ENCODE measurements at regions not wholly inside any gene's neighbourhood (a gene's known extent, or its start where the extent isn't known, plus 50 kb on each side); places are given as distances from the start of the nearest gene placed in this dataset.

DNA sequence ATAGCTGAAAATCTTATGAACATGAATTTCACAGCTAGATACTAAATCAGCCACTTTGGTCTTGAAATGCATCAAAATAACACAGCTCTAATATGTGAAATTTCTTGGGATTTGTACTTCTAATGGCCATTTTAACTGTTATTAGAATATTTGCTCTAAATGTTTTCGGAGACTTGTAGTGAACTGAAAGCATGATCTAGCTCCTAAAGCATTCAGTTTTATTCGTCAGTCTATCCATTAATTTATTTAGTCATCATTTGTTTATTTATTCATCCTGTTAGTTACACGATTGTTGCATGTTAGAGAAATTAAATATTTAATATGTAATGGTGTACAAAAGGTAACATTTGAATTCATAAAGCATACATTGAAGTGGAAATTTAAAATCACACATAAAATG is 1132.7 kb downstream of the SLITRK1 start:
- Histone ChIP-seq H3K9ac (ENCODE audit: low read depth in 1 of 3, low read length in 3 of 3) (no peak overlapping the region), H3K27ac (ENCODE audit: low read depth, low read length) (no peak overlapping the region), H3K9me3 (ENCODE audit: control insufficient read depth in 3 of 3, low read length in 3 of 3) (no peaks in the 10 kb centered on the region), H3K36me3 (ENCODE audit: control insufficient read depth in 3 of 3, insufficient read depth in 3 of 3, low read length in 3 of 3) (no peaks in the 10 kb centered on the region), H3K27me3 (ENCODE audit: control insufficient read depth in 3 of 3, insufficient read depth in 3 of 3, low read length in 3 of 3) (no peaks in the 10 kb centered on the region), H3K4me1 (ENCODE audit: control insufficient read depth in 3 of 3, insufficient read depth in 3 of 3, low read length in 3 of 3) (no peaks in the 10 kb centered on the region), H3K4me3 (ENCODE audit: low read length in 3 of 3) (no peak overlapping the region)

DNA sequence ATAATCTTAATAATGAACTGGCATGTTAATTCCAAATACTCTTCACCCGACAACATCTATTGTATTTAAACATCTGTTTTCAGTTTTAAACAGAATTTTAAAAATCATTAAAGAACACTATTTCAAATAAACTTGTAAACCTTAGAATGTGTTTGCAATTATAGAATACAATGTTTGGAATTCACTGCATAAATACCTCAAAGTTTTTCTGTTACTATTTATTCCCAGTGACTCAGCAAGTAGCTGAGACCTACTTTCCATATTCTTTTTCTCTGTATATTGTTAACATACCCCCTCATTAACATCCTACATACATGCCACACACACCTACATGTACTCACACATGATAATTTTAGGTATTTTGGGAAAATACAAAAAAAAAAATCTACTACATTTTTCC is 1134.3 kb downstream of the SLITRK1 start:
- H3K27ac ChIP-seq (ENCODE audit: low read depth, low read length): no peak overlapping the region

GRCh38 chr13:82747291-82747690 is 1135.0 kb downstream of the SLITRK1 start:
- H3K4me1 ChIP-seq (ENCODE audit: control insufficient read depth in 3 of 3, insufficient read depth in 3 of 3, low read length in 3 of 3): no peaks in the 10 kb centered on the region
- no peaks in the 10 kb centered on the region for H3K36me3 ChIP-seq (ENCODE audit: control insufficient read depth in 3 of 3, insufficient read depth in 3 of 3, low read length in 3 of 3)
- H3K9ac ChIP-seq (ENCODE audit: low read depth in 1 of 3, low read length in 3 of 3): no peak overlapping the region
- no peak overlapping the region for H3K4me3 ChIP-seq (ENCODE audit: low read length in 3 of 3)
- no peak overlapping the region for H3K27ac ChIP-seq (ENCODE audit: low read depth, low read length)
- H3K27me3 ChIP-seq (ENCODE audit: control insufficient read depth in 3 of 3, insufficient read depth in 3 of 3, low read length in 3 of 3): no peaks in the 10 kb centered on the region
- no peaks in the 10 kb centered on the region for H3K9me3 ChIP-seq (ENCODE audit: control insufficient read depth in 3 of 3, low read length in 3 of 3)

More for the DNA sequence above, 1134.3 kb downstream of the SLITRK1 start:
- Histone ChIP-seq H3K4me1 (ENCODE audit: control insufficient read depth in 3 of 3, insufficient read depth in 3 of 3, low read length in 3 of 3) (no peaks in the 10 kb centered on the region), H3K36me3 (ENCODE audit: control insufficient read depth in 3 of 3, insufficient read depth in 3 of 3, low read length in 3 of 3) (no peaks in the 10 kb centered on the region), H3K4me3 (ENCODE audit: low read length in 3 of 3) (no peak overlapping the region), H3K9me3 (ENCODE audit: control insufficient read depth in 3 of 3, low read length in 3 of 3) (no peaks in the 10 kb centered on the region), H3K27me3 (ENCODE audit: control insufficient read depth in 3 of 3, insufficient read depth in 3 of 3, low read length in 3 of 3) (no peaks in the 10 kb centered on the region), H3K9ac (ENCODE audit: low read depth in 1 of 3, low read length in 3 of 3) (no peak overlapping the region)

DNA sequence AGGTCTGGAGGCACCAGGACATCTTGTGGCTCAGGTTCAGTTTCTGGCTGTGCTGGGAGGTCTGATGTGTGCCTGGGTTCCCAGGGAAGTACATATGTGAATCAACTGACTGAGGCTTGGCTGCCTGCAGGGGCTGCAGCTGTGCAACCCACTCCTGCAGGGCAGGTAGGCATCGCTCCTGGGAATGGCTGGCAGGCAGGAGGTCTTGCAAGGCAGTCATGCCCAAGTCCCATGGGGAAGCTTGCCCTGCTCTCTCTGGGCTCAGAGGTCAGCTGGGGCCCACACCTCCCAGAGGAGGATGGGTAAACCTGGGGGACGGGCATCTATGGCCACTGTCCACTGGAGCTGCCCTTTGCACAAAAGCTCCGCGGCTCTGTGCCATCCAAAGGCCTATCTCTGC is 1141.8 kb downstream of the SLITRK1 start:
- Histone ChIP-seq H3K9me3 (ENCODE audit: control insufficient read depth in 3 of 3, low read length in 3 of 3) (peaks cover 0 to 6% (median 0%) of the 10 kb centered on the region in 3 donors), H3K4me1 (ENCODE audit: control insufficient read depth in 3 of 3, insufficient read depth in 3 of 3, low read length in 3 of 3) (no peaks in the 10 kb centered on the region), H3K36me3 (ENCODE audit: control insufficient read depth in 3 of 3, insufficient read depth in 3 of 3, low read length in 3 of 3) (no peaks in the 10 kb centered on the region), H3K4me3 (ENCODE audit: low read length in 3 of 3) (no peak overlapping the region), H3K9ac (ENCODE audit: low read depth in 1 of 3, low read length in 3 of 3) (no peak overlapping the region), H3K27me3 (ENCODE audit: control insufficient read depth in 3 of 3, insufficient read depth in 3 of 3, low read length in 3 of 3) (no peaks in the 10 kb centered on the region), H3K27ac (ENCODE audit: low read depth, low read length) (no peak overlapping the region)

GRCh38 chr13:82739881-82740280 is 1142.4 kb downstream of the SLITRK1 start:
- Histone ChIP-seq H3K9me3 (ENCODE audit: control insufficient read depth in 3 of 3, low read length in 3 of 3) (peaks cover 0 to 6% (median 0%) of the 10 kb centered on the region in 3 donors), H3K27me3 (ENCODE audit: control insufficient read depth in 3 of 3, insufficient read depth in 3 of 3, low read length in 3 of 3) (no peaks in the 10 kb centered on the region), H3K9ac (ENCODE audit: low read depth in 1 of 3, low read length in 3 of 3) (no peak overlapping the region), H3K4me3 (ENCODE audit: low read length in 3 of 3) (no peak overlapping the region), H3K27ac (ENCODE audit: low read depth, low read length) (no peak overlapping the region), H3K36me3 (ENCODE audit: control insufficient read depth in 3 of 3, insufficient read depth in 3 of 3, low read length in 3 of 3) (no peaks in the 10 kb centered on the region), H3K4me1 (ENCODE audit: control insufficient read depth in 3 of 3, insufficient read depth in 3 of 3, low read length in 3 of 3) (no peaks in the 10 kb centered on the region)

DNA sequence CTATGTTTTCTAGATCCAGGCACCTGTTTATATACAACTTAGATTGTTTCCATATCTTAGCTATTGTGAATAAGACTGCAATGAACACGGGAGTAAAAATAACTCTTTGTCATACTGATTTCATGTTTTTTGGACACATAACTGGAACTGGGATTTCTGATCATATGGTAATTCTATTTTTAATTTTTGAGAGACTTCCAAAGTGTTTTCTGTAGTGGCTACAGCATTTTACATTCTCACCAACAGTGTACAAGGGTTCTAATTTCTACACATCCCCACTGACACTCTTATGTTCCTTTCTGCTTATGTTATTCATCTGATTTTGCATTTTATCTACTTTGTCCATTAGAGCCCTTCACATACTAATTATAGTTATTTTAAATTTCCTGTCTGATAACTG is 1152.9 kb downstream of the SLITRK1 start:
- Histone ChIP-seq H3K4me1 (ENCODE audit: control insufficient read depth in 3 of 3, insufficient read depth in 3 of 3, low read length in 3 of 3) (no peaks in the 10 kb centered on the region), H3K27ac (ENCODE audit: low read depth, low read length) (no peak overlapping the region), H3K9me3 (ENCODE audit: control insufficient read depth in 3 of 3, low read length in 3 of 3) (no peaks in the 10 kb centered on the region), H3K9ac (ENCODE audit: low read depth in 1 of 3, low read length in 3 of 3) (no peak overlapping the region), H3K4me3 (ENCODE audit: low read length in 3 of 3) (no peak overlapping the region), H3K36me3 (ENCODE audit: control insufficient read depth in 3 of 3, insufficient read depth in 3 of 3, low read length in 3 of 3) (no peaks in the 10 kb centered on the region), H3K27me3 (ENCODE audit: control insufficient read depth in 3 of 3, insufficient read depth in 3 of 3, low read length in 3 of 3) (no peaks in the 10 kb centered on the region)

DNA sequence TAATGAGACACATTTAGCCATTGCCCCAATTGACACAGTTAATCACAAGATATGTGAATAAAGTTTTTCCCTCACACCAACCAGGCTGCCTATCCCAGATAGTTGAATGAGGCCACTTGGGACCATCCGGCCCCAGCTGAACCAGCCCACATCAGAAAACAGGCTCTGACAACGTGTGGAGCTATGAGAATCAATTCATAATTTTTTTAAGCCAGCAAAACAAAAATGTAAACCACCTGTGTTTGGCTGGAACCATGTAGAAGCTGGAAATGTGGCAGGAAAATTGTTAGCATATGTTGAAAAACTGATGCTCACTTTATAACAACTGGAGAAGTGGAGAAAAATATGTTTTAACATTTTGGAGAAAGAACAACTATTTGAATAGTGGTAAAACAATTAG is 1161.3 kb downstream of the SLITRK1 start:
- Histone ChIP-seq H3K36me3 (ENCODE audit: control insufficient read depth in 3 of 3, insufficient read depth in 3 of 3, low read length in 3 of 3) (no peaks in the 10 kb centered on the region), H3K4me1 (ENCODE audit: control insufficient read depth in 3 of 3, insufficient read depth in 3 of 3, low read length in 3 of 3) (no peaks in the 10 kb centered on the region), H3K9me3 (ENCODE audit: control insufficient read depth in 3 of 3, low read length in 3 of 3) (no peaks in the 10 kb centered on the region), H3K27ac (ENCODE audit: low read depth, low read length) (no peak overlapping the region), H3K4me3 (ENCODE audit: low read length in 3 of 3) (no peak overlapping the region), H3K27me3 (ENCODE audit: control insufficient read depth in 3 of 3, insufficient read depth in 3 of 3, low read length in 3 of 3) (no peaks in the 10 kb centered on the region), H3K9ac (ENCODE audit: low read depth in 1 of 3, low read length in 3 of 3) (no peak overlapping the region)

GRCh38 chr13:82719987-82720386 is 1162.3 kb downstream of the SLITRK1 start:
- no peak overlapping the region for H3K4me3 ChIP-seq (ENCODE audit: low read length in 3 of 3)

DNA sequence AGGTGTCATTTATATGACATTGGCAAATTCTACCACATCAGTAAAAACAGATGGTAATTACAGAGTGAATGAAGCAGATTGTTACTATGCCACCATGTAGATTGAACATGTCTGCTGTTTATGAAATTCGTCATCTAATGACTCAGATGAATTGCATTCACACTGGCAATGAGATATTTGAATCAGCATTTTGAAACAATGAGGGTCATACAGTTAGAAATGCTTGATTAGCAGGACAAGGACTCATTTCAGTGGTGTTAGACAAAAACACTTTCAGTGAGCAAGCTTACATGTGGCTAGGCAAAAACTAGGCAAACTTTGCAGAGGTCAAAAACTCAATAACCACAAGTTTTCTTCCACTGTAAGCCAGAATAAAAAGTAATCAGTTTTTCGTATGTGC is 1165.0 kb downstream of the SLITRK1 start:
- H3K9me3 ChIP-seq (ENCODE audit: control insufficient read depth in 3 of 3, low read length in 3 of 3): no peaks in the 10 kb centered on the region
- no peaks in the 10 kb centered on the region for H3K36me3 ChIP-seq (ENCODE audit: control insufficient read depth in 3 of 3, insufficient read depth in 3 of 3, low read length in 3 of 3)
- H3K27me3 ChIP-seq (ENCODE audit: control insufficient read depth in 3 of 3, insufficient read depth in 3 of 3, low read length in 3 of 3): no peaks in the 10 kb centered on the region
- H3K27ac ChIP-seq (ENCODE audit: low read depth, low read length): no peak overlapping the region
- no peak overlapping the region for H3K4me3 ChIP-seq (ENCODE audit: low read length in 3 of 3)
- no peaks in the 10 kb centered on the region for H3K4me1 ChIP-seq (ENCODE audit: control insufficient read depth in 3 of 3, insufficient read depth in 3 of 3, low read length in 3 of 3)
- no peak overlapping the region for H3K9ac ChIP-seq (ENCODE audit: low read depth in 1 of 3, low read length in 3 of 3)

More at GRCh38 chr13:82719987-82720386, 1162.3 kb downstream of the SLITRK1 start:
- H3K4me1 ChIP-seq (ENCODE audit: control insufficient read depth in 3 of 3, insufficient read depth in 3 of 3, low read length in 3 of 3): no peaks in the 10 kb centered on the region
- H3K9me3 ChIP-seq (ENCODE audit: control insufficient read depth in 3 of 3, low read length in 3 of 3): no peaks in the 10 kb centered on the region
- no peak overlapping the region for H3K9ac ChIP-seq (ENCODE audit: low read depth in 1 of 3, low read length in 3 of 3)
- H3K27me3 ChIP-seq (ENCODE audit: control insufficient read depth in 3 of 3, insufficient read depth in 3 of 3, low read length in 3 of 3): no peaks in the 10 kb centered on the region
- H3K27ac ChIP-seq (ENCODE audit: low read depth, low read length): no peak overlapping the region
- H3K36me3 ChIP-seq (ENCODE audit: control insufficient read depth in 3 of 3, insufficient read depth in 3 of 3, low read length in 3 of 3): no peaks in the 10 kb centered on the region

- no peaks in the 10 kb centered on the region for H3K36me3 ChIP-seq (ENCODE audit: control insufficient read depth in 3 of 3, insufficient read depth in 3 of 3, low read length in 3 of 3)
- H3K27ac ChIP-seq (ENCODE audit: low read depth, low read length): no peak overlapping the region
- H3K4me1 ChIP-seq (ENCODE audit: control insufficient read depth in 3 of 3, insufficient read depth in 3 of 3, low read length in 3 of 3): no peaks in the 10 kb centered on the region
- H3K9ac ChIP-seq (ENCODE audit: low read depth in 1 of 3, low read length in 3 of 3): no peak overlapping the region
- no peaks in the 10 kb centered on the region for H3K9me3 ChIP-seq (ENCODE audit: control insufficient read depth in 3 of 3, low read length in 3 of 3)
- H3K27me3 ChIP-seq (ENCODE audit: control insufficient read depth in 3 of 3, insufficient read depth in 3 of 3, low read length in 3 of 3): no peaks in the 10 kb centered on the region
- no peak overlapping the region for H3K4me3 ChIP-seq (ENCODE audit: low read length in 3 of 3)
Observed at GRCh38 chr13:82713687-82714405, 1168.4 kb downstream of the SLITRK1 start.
